Activated naive CD4-positive, alpha-beta T cell treated with anti-CD3 and anti-CD28 coated beads, Interleukin-2, amount 10 ng/mL, durations not matched to agents 7 days and 5 days (primary cell): ENCODE measurements at regions not wholly inside any gene's neighbourhood (a gene's known extent, or its start where the extent isn't known, plus 50 kb on each side); places are given as distances from the start of the nearest gene placed in this dataset.

Experiments
- CTCF ChIA-PET: fragments of 350-600 bp; sonication (Branson Sonifier 250); formaldehyde crosslinking; loops from one replicate; lab custom pipeline; 2021; ENCODE audit warnings: antibody characterized with exemption; lab: Charles Lee
- DNase-seq: peaks from one replicate; pipeline ENCODE4 v3.0.0-alpha.2; 2020
- H3K27ac Mint-ChIP-seq: one replicate; pipeline ENCODE4 v1.8.0; 2021; ENCODE audit warnings: mild to moderate bottlenecking, moderate library complexity, mixed read lengths
- H3K27me3 Mint-ChIP-seq: one replicate; pipeline ENCODE4 v1.8.0; 2021; ENCODE audit warnings: mild to moderate bottlenecking, mixed read lengths
- H3K36me3 Mint-ChIP-seq: one replicate; pipeline ENCODE4 v1.8.0; 2021; ENCODE audit warnings: mixed read lengths
- H3K4me1 Mint-ChIP-seq: one replicate; pipeline ENCODE4 v1.8.0; 2021; ENCODE audit warnings: mixed read lengths
- H3K4me3 Mint-ChIP-seq: one replicate; pipeline ENCODE4 v1.8.0; 2021; ENCODE audit warnings: mild to moderate bottlenecking, moderate library complexity, mixed read lengths
- H3K9me3 Mint-ChIP-seq: one replicate; pipeline ENCODE4 v1.8.0; 2021; ENCODE audit warnings: mixed read lengths

GRCh38 chr4:27288496-27288895, 427.9 kb downstream of the STIM2 start:
- CTCF ChIA-PET: no interaction called here
- Mint-ChIP-seq H3K4me3 (no peak overlapping the region), H3K4me1 (no peaks in the 10 kb centered on the region), H3K9me3 (no peaks in the 10 kb centered on the region), H3K36me3 (no peaks in the 10 kb centered on the region), H3K27me3 (no peaks in the 10 kb centered on the region), H3K27ac (no peak overlapping the region)
- no peak for DNase-seq

GRCh38 chr4:27289704-27290103, 429.1 kb downstream of the STIM2 start:
- CTCF ChIA-PET: no interaction called here
- H3K4me3 Mint-ChIP-seq: no peak overlapping the region
- no peak overlapping the region for H3K27ac Mint-ChIP-seq
- no peaks in the 10 kb centered on the region for H3K9me3 Mint-ChIP-seq
- H3K4me1 Mint-ChIP-seq: no peaks in the 10 kb centered on the region
- no peaks in the 10 kb centered on the region for H3K36me3 Mint-ChIP-seq
- no peaks in the 10 kb centered on the region for H3K27me3 Mint-ChIP-seq
- no peak for DNase-seq

- H3K36me3 Mint-ChIP-seq: no peaks in the 10 kb centered on the region
- DNase-seq: no peak
- H3K4me1 Mint-ChIP-seq: no peaks in the 10 kb centered on the region
- H3K27me3 Mint-ChIP-seq: no peaks in the 10 kb centered on the region
- H3K4me3 Mint-ChIP-seq: no peak overlapping the region
- no peak overlapping the region for H3K27ac Mint-ChIP-seq
- CTCF ChIA-PET: interaction anchor here (1.2 kb wide), 1 partner anchor 9 kb away, joined by 3 read pairs; no protein-coding TSS in a partner anchor
- no peaks in the 10 kb centered on the region for H3K9me3 Mint-ChIP-seq
Observed at GRCh38 chr4:27293831-27294230, 433.2 kb downstream of the STIM2 start.

GRCh38 chr4:27304751-27305150, 444.1 kb downstream of the STIM2 start:
- Mint-ChIP-seq H3K27ac (no peak overlapping the region), H3K4me1 (no peaks in the 10 kb centered on the region), H3K27me3 (no peaks in the 10 kb centered on the region), H3K9me3 (peaks cover 11% of the 10 kb centered on the region), H3K36me3 (no peaks in the 10 kb centered on the region), H3K4me3 (no peak overlapping the region)
- no peak for DNase-seq
- CTCF ChIA-PET: no interaction called here

- no peaks in the 10 kb centered on the region for H3K36me3 Mint-ChIP-seq
- H3K4me3 Mint-ChIP-seq: no peak overlapping the region
- no peak overlapping the region for H3K27ac Mint-ChIP-seq
- no peaks in the 10 kb centered on the region for H3K4me1 Mint-ChIP-seq
- CTCF ChIA-PET: no interaction called here
- no peaks in the 10 kb centered on the region for H3K27me3 Mint-ChIP-seq
- DNase-seq: no peak
- peaks cover 11% of the 10 kb centered on the region for H3K9me3 Mint-ChIP-seq
Observed at GRCh38 chr4:27305246-27305645, 444.6 kb downstream of the STIM2 start.

- CTCF ChIA-PET: no interaction called here
- no peak overlapping the region for H3K27ac Mint-ChIP-seq
- H3K9me3 Mint-ChIP-seq: no peaks in the 10 kb centered on the region
- H3K27me3 Mint-ChIP-seq: no peaks in the 10 kb centered on the region
- H3K4me3 Mint-ChIP-seq: no peak overlapping the region
- H3K4me1 Mint-ChIP-seq: no peaks in the 10 kb centered on the region
- no peak for DNase-seq
- H3K36me3 Mint-ChIP-seq: no peaks in the 10 kb centered on the region
Observed at GRCh38 chr4:27308379-27308778, 447.7 kb downstream of the STIM2 start.

- Mint-ChIP-seq H3K27me3 (no peaks in the 10 kb centered on the region), H3K27ac (no peak overlapping the region), H3K4me1 (no peaks in the 10 kb centered on the region), H3K36me3 (no peaks in the 10 kb centered on the region), H3K9me3 (no peaks in the 10 kb centered on the region), H3K4me3 (no peak overlapping the region)
- DNase-seq: no peak
- CTCF ChIA-PET: no interaction called here
Observed at GRCh38 chr4:27315625-27316024, 455.0 kb downstream of the STIM2 start.

- H3K36me3 Mint-ChIP-seq: no peaks in the 10 kb centered on the region
- no peak overlapping the region for H3K27ac Mint-ChIP-seq
- no peaks in the 10 kb centered on the region for H3K27me3 Mint-ChIP-seq
- no peaks in the 10 kb centered on the region for H3K9me3 Mint-ChIP-seq
- H3K4me3 Mint-ChIP-seq: no peak overlapping the region
- no peak for DNase-seq
- CTCF ChIA-PET: no interaction called here
- H3K4me1 Mint-ChIP-seq: no peaks in the 10 kb centered on the region
Observed at GRCh38 chr4:27316176-27316575, 455.5 kb downstream of the STIM2 start.

- Mint-ChIP-seq H3K27me3 (no peaks in the 10 kb centered on the region), H3K4me1 (no peaks in the 10 kb centered on the region), H3K9me3 (no peaks in the 10 kb centered on the region), H3K27ac (no peak overlapping the region), H3K4me3 (no peak overlapping the region), H3K36me3 (no peaks in the 10 kb centered on the region)
- DNase-seq: peak; percentile 33
- CTCF ChIA-PET: interaction anchor here (2.9 kb wide), 1 partner anchor 271 kb away, joined by 11 read pairs; no protein-coding TSS in a partner anchor
Observed at GRCh38 chr4:27318740-27319139, 458.1 kb downstream of the STIM2 start.

GRCh38 chr4:27326991-27327390, 466.4 kb downstream of the STIM2 start:
- H3K4me3 Mint-ChIP-seq: no peak overlapping the region
- H3K4me1 Mint-ChIP-seq: no peaks in the 10 kb centered on the region
- H3K27ac Mint-ChIP-seq: no peak overlapping the region
- no peak for DNase-seq
- H3K36me3 Mint-ChIP-seq: no peaks in the 10 kb centered on the region
- CTCF ChIA-PET: no interaction called here
- no peaks in the 10 kb centered on the region for H3K9me3 Mint-ChIP-seq
- no peaks in the 10 kb centered on the region for H3K27me3 Mint-ChIP-seq

- Mint-ChIP-seq H3K4me1 (no peaks in the 10 kb centered on the region), H3K36me3 (no peaks in the 10 kb centered on the region), H3K27me3 (no peaks in the 10 kb centered on the region), H3K27ac (no peak overlapping the region), H3K9me3 (no peaks in the 10 kb centered on the region), H3K4me3 (no peak overlapping the region)
- CTCF ChIA-PET: no interaction called here
- DNase-seq: no peak
Observed at GRCh38 chr4:27327421-27328181, 467.0 kb downstream of the STIM2 start.

GRCh38 chr4:27338530-27338929, 477.9 kb downstream of the STIM2 start:
- DNase-seq: no peak
- CTCF ChIA-PET: no interaction called here
- no peak overlapping the region for H3K27ac Mint-ChIP-seq
- no peaks in the 10 kb centered on the region for H3K4me1 Mint-ChIP-seq
- H3K9me3 Mint-ChIP-seq: no peaks in the 10 kb centered on the region
- no peaks in the 10 kb centered on the region for H3K36me3 Mint-ChIP-seq
- no peaks in the 10 kb centered on the region for H3K27me3 Mint-ChIP-seq
- no peak overlapping the region for H3K4me3 Mint-ChIP-seq

- no peaks in the 10 kb centered on the region for H3K27me3 Mint-ChIP-seq
- H3K4me3 Mint-ChIP-seq: no peak overlapping the region
- H3K4me1 Mint-ChIP-seq: no peaks in the 10 kb centered on the region
- CTCF ChIA-PET: no interaction called here
- H3K9me3 Mint-ChIP-seq: no peaks in the 10 kb centered on the region
- no peaks in the 10 kb centered on the region for H3K36me3 Mint-ChIP-seq
- DNase-seq: no peak
- no peak overlapping the region for H3K27ac Mint-ChIP-seq
Observed at GRCh38 chr4:27343411-27343810, 482.8 kb downstream of the STIM2 start.

- Mint-ChIP-seq H3K27me3 (no peaks in the 10 kb centered on the region), H3K4me1 (no peaks in the 10 kb centered on the region), H3K27ac (no peak overlapping the region), H3K9me3 (peaks cover 1% of the 10 kb centered on the region), H3K36me3 (no peaks in the 10 kb centered on the region), H3K4me3 (no peak overlapping the region)
- CTCF ChIA-PET: no interaction called here
- DNase-seq: no peak
Observed at GRCh38 chr4:27350161-27350560, 489.5 kb downstream of the STIM2 start.

- no peak overlapping the region for H3K4me3 Mint-ChIP-seq
- H3K4me1 Mint-ChIP-seq: no peaks in the 10 kb centered on the region
- CTCF ChIA-PET: no interaction called here
- H3K27ac Mint-ChIP-seq: no peak overlapping the region
- peaks cover 1% of the 10 kb centered on the region for H3K9me3 Mint-ChIP-seq
- H3K36me3 Mint-ChIP-seq: no peaks in the 10 kb centered on the region
- no peak for DNase-seq
- H3K27me3 Mint-ChIP-seq: no peaks in the 10 kb centered on the region
Observed at GRCh38 chr4:27357283-27357682, 496.6 kb downstream of the STIM2 start.
